SU-DHL-6 (cell line): ENCODE measurements at regions not wholly inside any gene's neighbourhood (a gene's known extent, or its start where the extent isn't known, plus 50 kb on each side); places are given as distances from the start of the nearest gene placed in this dataset.

Source experiments
- CTCF ChIP-seq: fragments of 200-600 bp; sonication (generic); IDR thresholded peaks from one replicate; pipeline ENCODE4 v1.5.1; 2017; ENCODE audit warnings: antibody characterized with exemption, mild to moderate bottlenecking, low read length, moderate library complexity; ENCODE audit not compliant: insufficient read depth, poor library complexity, severe bottlenecking
- EZH2phosphoT487 ChIP-seq: fragments of 200-600 bp; sonication (generic), shearing (Covaris generic); conservative IDR thresholded peaks from 2 replicates; pipeline ENCODE4 v1.6.1; 2018; ENCODE audit warnings: mild to moderate bottlenecking, antibody characterized with exemption, low read length, moderate library complexity, mixed read lengths

DNA sequence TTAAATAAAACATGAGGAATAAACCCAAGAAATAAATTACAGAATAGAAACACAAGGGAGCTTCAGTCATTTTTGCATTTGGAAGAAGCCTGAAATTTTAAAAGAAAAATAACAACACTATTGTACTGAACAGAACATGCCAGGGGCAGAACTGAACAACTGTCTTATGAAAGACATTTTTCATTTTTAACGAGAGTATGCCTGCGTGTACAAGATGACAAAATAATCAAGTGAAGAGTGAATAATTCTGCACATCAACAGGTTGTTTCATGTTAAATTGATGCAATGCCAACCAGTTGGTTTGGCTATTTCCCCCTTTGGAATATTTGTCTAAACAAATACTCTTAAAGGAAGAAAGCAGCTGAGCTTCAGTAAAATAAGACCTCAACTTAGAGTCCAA is 103.3 kb upstream of the BTG1 start:
- no peak for TF ChIP-seq CTCF
- no peak for TF ChIP-seq EZH2phosphoT487
